Fibroblast of skin of right biceps (primary cell): ENCODE measurements at regions not wholly inside any gene's neighbourhood (a gene's known extent, or its start where the extent isn't known, plus 50 kb on each side); places are given as distances from the start of the nearest gene placed in this dataset.
A peak's percentile ranks its signal among the peaks of the same experiment; 100 is the strongest.
"Not testable (repeated sequence)": the region's sequence is repeated elsewhere in the genome, so short reads cannot be mapped to it uniquely, and the experiment has no call there.

Experiments used
- DNase-seq: peaks from one replicate; pipeline ENCODE4 v3.0.0-alpha.2; 2013

DNA sequence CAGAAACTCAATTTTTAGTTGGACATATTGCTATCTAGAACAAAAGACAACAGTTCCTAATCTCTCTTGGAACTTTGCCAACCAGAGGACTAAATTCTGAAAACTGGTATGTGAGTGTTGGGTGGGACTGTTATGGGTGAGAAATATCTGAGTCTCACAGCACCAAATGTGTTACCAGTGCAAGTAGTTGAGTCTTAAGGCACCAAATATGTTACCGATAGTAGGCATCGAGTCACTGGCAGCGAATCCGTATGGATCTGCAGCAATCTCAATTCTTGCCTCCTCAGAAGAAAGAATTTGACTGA lies 575.2 kb downstream of the DACH1 start:
- no peak for DNase-seq

DNA sequence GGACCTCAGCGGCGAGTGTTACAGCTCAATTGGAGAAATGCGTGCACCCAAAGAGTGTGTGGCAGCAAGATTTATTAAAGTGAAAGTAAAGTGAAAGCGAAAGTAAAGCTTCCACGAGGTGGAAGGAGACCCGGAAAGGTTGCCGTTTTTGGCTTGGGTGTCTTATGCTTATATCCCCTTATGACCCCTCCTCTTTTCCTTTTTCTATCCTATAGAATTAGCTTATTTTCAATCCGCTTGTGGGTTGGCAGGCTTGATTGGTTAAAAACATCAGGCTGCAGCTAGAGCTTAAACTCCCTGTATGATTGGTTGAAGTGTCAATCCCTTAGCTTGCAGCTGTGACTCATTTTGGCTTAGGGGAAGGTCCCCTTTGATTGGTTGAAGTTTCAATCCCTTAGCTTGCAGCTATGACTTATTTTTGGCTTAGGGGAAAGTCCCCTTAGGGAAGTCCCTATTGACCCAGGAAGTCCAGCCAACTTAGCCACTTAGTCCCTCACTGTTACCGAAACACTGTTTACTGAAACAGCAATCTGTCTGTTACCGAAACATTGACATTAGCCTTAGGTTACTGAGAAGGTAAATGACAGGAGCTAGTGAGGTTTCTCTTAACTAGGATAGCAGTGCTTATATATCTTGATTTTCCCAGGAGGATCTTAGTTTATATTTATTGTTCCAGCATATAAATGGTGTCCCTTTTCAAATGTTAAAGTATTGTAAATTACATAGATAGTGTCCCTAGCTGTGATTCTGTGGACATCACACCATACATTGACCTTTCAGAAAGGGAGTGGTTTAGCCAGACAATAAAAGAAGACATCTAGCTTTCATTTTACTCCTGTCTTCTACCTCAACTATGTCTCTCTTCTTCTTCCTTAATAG lies 575.8 kb downstream of the DACH1 start:
- DNase-seq = peak; percentile 2

DNA sequence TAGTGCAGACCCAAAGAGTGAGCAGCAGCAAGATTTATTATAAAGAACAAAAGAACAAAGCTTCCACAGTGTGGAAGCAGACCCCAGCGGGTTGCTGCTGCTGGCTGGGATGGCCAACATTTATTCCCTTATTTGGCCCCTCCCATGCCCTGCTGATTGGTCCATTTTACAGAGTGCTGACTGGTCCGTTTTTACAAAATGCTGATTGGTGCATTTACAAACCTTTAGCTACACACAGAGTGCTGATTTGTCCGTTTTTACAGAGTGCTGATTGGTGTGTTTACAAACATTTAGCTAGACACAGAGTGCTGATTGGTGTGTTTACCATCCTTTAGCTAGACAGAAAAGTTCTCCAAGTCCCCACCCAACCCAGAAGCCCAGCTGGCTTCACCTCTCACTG lies 577.0 kb downstream of the DACH1 start:
- DNase-seq = not testable (repeated sequence)

- no peak for DNase-seq
Measured at GRCh38 chr13:71285700-71286099, 581.3 kb downstream of the DACH1 start.

GRCh38 chr13:71278512-71278911 lies 588.5 kb downstream of the DACH1 start:
- no peak for DNase-seq

DNA sequence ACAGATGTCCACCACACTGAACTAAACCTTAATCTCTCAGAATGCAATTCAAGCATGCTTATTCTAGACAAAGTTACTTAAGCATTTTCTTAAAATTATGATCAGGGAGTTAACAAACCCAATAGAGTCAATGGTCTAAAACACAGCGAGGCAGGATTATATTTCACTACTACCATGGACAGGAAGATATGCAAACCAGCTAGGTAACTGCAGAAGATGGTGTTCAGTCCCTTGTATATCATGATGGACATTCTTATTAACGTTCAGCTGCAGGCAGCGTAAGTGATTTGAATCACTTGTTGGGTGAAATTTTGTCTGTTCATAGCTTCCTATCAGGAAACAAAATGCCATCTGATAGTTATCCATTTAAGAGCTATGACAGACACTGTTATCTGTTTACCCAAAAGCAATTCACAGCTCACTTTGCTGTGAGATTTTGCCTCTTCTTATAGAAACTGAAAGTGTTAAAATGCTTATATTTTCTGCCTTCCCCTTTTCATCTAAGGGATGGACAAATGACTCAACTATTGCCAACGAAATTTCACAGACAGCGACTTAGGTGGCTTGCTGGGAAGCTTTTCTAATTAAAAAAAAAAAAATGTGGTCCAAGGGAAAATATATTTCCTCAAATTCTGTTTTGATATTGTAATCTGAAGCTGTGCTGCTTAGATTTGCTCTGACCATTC lies 591.9 kb downstream of the DACH1 start:
- DNase-seq = no peak

DNA sequence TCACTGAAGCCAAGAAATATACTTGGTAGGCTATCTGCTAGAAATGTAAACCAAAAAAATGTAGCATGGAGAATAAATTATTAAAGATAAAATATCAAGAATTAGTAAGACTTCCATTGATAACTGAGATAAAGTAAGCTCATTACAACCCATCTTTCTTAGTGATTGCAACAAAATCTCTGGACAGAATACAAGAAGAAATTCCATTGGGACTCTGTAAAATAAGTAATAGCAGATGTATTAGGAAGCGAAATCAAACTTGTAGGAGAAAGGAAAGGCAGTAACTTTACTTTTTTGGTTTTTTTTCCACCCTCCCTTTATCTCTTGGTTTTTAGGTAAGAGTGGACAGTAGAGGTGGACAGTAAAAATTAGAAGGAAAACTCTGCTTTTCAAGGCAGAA lies 605.7 kb downstream of the DACH1 start:
- no peak for DNase-seq

DNA sequence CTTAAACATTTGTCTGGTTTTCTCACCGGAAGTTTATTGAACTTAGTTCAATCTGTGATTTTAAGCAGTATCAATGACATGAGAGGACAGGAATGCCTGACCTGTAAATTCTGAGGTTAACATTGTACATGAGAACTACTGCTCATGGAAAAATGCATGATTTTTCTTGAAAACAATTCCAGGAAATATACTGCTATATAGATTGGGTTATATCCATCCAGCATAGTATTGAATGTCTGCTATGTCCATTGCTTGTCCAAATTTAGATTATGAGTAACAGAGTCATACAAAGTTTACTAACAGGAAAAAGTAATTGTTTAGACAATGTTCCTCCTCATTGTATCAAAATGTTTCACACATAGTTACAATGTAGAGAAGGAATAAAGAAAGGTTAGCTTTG lies 606.8 kb downstream of the DACH1 start:
- no peak for DNase-seq

- no peak for DNase-seq
Measured at GRCh38 chr13:71255633-71256032, 611.4 kb downstream of the DACH1 start.

GRCh38 chr13:71254384-71254783 lies 612.6 kb downstream of the DACH1 start:
- DNase-seq = no peak

DNA sequence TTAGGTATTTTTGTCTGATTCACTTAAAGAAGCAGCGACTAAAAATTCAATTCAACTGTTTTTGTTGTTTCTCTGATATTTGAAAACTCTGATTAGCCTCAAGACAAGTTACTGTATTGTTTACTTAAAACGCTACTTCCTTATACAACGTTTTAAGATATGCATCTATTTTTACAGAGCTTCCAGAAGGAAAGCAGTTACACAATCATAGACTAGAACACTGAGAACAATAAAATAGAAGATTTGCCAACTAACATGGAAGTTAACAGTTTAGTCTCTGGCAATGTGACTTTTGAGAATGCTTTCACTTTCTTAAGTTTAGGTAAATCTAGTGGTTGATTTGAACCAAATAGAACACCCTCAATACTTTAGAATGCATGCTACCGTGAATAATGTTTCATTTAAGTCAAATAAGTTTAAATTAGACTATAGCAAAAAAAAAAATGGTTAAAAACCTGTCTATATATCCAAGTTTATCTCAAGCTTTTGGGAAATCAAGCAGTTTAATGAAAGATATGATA lies 614.8 kb downstream of the DACH1 start:
- no peak for DNase-seq

- no peak for DNase-seq
Measured at GRCh38 chr13:71251292-71251951, 615.6 kb downstream of the DACH1 start.

GRCh38 chr13:71249011-71249410 lies 618.0 kb downstream of the DACH1 start:
- no peak for DNase-seq

DNA sequence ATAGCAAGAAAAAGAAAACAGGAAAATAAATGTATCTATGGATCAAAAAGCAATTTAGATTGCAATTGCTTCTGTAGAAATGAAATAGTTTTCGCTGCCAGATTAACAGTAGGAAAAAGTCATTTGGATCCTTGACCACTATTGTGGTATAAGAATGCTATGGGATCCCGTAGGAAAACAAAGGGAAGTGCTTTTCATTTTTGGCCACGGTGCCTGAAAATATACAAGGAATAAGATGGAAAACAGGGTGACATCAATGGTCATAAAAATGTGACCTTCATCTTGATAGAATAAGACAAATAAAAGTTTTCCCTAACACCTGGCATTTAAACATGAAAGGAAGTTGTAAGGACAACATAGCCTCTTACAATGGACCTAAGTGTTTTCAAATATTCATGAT lies 622.8 kb downstream of the DACH1 start:
- DNase-seq = no peak

DNA sequence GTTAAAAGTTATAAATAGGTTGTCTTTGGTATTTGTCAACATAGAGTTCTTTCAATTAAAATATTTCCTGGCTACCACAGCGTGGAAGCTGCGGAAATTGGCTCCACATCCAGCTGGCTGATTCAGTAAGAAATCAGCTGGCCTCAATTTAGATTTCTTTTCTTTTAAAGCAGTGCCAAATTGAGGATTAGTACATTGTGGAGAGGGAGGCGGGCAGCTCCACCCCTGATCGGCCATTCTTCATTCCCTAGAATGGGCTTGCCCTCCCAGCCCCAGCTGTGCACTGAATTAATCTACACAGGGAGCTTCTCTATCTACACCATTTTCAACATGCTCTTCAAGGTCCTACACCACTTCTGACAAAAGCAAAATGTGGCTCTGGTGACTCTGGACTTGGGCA lies 624.8 kb downstream of the DACH1 start:
- DNase-seq = peak; percentile 2

- no peak for DNase-seq
Measured at GRCh38 chr13:71240911-71241310, 626.1 kb downstream of the DACH1 start.

DNA sequence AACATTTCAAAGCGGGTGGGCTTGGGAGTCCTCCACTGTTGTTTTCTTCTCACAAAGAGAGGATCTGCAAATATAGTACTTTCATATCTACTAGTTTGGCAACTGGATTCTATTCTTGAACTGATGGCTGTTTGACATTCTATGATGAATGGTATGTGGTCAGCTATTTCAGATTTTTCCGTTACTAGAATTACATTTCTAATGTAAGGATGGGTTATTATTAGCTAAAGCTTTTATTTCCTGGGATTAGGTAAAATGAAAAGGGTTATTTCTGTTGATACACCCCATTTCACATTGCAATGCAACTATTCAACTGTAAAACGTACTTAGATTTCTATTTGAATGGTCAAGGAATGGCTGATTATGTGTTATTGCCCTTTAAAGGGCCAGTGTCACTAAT lies 629.7 kb downstream of the DACH1 start:
- no peak for DNase-seq

- DNase-seq = no peak
Measured at GRCh38 chr13:71219698-71220415, 647.1 kb downstream of the DACH1 start.

GRCh38 chr13:71218960-71219359 lies 648.0 kb downstream of the DACH1 start:
- DNase-seq = no peak

- DNase-seq = no peak
Measured at GRCh38 chr13:71217827-71218226, 649.2 kb downstream of the DACH1 start.

DNA sequence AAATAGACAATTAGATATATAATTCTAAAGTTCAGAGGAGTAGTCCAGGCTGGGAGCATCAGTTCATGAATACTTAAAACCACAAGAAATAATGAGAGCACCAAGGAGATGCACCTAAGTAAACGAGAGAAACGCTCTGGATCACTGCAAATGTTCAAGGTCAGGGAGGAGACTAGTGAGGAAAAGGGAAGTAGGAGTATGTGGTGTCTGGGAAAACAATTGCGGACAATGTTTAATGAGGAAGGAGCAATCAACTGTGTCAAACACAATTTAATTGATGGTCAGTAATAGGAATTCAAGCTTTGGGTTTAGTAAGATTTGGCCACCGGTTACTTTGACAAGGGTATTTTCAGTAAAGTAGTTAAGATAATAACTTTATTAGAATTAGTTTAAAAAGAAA lies 652.2 kb downstream of the DACH1 start:
- no peak for DNase-seq

DNA sequence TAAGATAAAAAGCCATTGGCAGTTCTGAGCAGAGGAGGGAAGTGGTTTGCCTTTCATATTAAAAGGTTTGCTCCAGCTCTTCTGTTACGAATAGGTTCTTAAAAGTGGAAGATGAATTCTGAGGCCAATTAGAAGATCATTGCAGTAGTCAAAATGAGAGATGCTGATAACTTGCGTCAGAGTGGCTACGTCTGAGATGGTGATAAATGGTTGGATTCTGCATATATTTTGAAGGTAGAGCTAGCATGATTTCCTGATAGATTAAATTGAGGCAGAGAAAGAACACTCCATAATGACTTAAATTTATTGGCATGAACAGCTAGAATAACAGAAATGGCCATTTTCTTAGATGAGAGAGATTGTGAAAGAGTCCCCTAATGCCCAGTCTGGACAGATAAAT lies 652.6 kb downstream of the DACH1 start:
- DNase-seq = no peak

GRCh38 chr13:71213252-71213821 lies 653.7 kb downstream of the DACH1 start:
- no peak for DNase-seq
